GM12891 (cell line): ENCODE measurements at regions not wholly inside any gene's neighbourhood (a gene's known extent, or its start where the extent isn't known, plus 50 kb on each side); places are given as distances from the start of the nearest gene placed in this dataset.

Source experiments
- PAX5 ChIP-seq: IDR thresholded peaks from 2 replicates; pipeline ENCODE4 v1.6.1; 2011; ENCODE audit warnings: low read length, moderate library complexity, mild to moderate bottlenecking; ENCODE audit not compliant: insufficient read depth, severe bottlenecking
- POLR2A ChIP-seq: IDR thresholded peaks from 2 replicates; pipeline ENCODE4 v1.6.1; 2011; ENCODE audit warnings: low read depth, low read length, control low read depth
- POLR2AphosphoS5 ChIP-seq: IDR thresholded peaks from 2 replicates; pipeline ENCODE4 v1.6.1; 2011; ENCODE audit warnings: low read depth, low read length, control low read depth
- TAF1 ChIP-seq: IDR thresholded peaks from 2 replicates; pipeline ENCODE4 v1.6.1; 2011; ENCODE audit warnings: low read depth, low read length, control low read depth

DNA sequence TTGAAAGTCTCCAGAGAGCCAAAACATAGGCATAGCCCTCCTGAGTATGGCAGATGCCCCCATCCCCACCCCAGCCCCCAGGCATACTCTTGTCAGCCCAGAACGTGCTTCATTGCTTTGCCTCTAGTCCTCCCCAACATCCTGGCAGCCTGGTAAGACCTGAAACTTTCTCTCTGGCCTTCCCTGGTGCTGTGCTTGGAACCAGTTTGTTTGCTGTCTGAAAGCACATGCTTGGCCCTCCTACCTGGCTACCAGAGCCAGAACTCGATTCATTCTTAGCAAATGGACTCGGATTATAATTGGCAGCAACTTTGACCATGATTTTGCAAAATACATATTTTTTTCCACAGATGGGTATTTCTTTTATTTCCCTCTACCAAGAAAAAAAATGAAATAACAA is 248.1 kb downstream of the USP46 start:
- no peak for TF ChIP-seq POLR2A
- no peak for TF ChIP-seq POLR2AphosphoS5
- TF ChIP-seq TAF1: no peak
- TF ChIP-seq PAX5: no peak
